GM21528 (cell line): ENCODE measurements at regions not wholly inside any gene's neighbourhood (a gene's known extent, or its start where the extent isn't known, plus 50 kb on each side); places are given as distances from the start of the nearest gene placed in this dataset.
A peak's percentile ranks its signal among the peaks of the same experiment; 100 is the strongest.
"Not testable (repeated sequence)": the region's sequence is repeated elsewhere in the genome, so short reads cannot be mapped to it uniquely, and the experiment has no call there.

Source experiments
- ATAC-seq: cut with Tn5 transposase; IDR thresholded peaks from one replicate; pipeline ENCODE4 v1.9.1; 2021; ENCODE audit warnings: mild to moderate bottlenecking, moderate library complexity; ENCODE audit not compliant: unreplicated experiment, low FRiP score

GRCh38 chr13:53452263-53452808, 423.7 kb downstream of the OLFM4 start:
- not testable (repeated sequence) for ATAC-seq

GRCh38 chr13:53460796-53461195, 432.2 kb downstream of the OLFM4 start:
- ATAC-seq = no peak

GRCh38 chr13:53463106-53463505, 434.5 kb downstream of the OLFM4 start:
- no peak for ATAC-seq

- no peak for ATAC-seq
Measured at GRCh38 chr13:53466576-53466975, 438.0 kb downstream of the OLFM4 start.

GRCh38 chr13:53473397-53473796, 444.8 kb downstream of the OLFM4 start:
- ATAC-seq = no peak

GRCh38 chr13:53474878-53475277, 446.3 kb downstream of the OLFM4 start:
- ATAC-seq = no peak

- no peak for ATAC-seq
Measured at GRCh38 chr13:53490752-53491151, 462.1 kb downstream of the OLFM4 start.

GRCh38 chr13:53494406-53494805, 465.8 kb downstream of the OLFM4 start:
- ATAC-seq = no peak

- ATAC-seq = no peak
Measured at GRCh38 chr13:53499576-53500133, 471.0 kb downstream of the OLFM4 start.

- peak; percentile 78 for ATAC-seq
Measured at GRCh38 chr13:53501387-53501786, 472.8 kb downstream of the OLFM4 start.

GRCh38 chr13:53507741-53508140, 479.1 kb downstream of the OLFM4 start:
- ATAC-seq = no peak

- no peak for ATAC-seq
Measured at GRCh38 chr13:53512635-53513034, 484.0 kb downstream of the OLFM4 start.

- ATAC-seq = no peak
Measured at GRCh38 chr13:53513226-53513625, 484.6 kb downstream of the OLFM4 start.

GRCh38 chr13:53520132-53520531, 491.5 kb downstream of the OLFM4 start:
- no peak for ATAC-seq

- ATAC-seq = no peak
Measured at GRCh38 chr13:53522034-53522433, 493.4 kb downstream of the OLFM4 start.

- no peak for ATAC-seq
Measured at GRCh38 chr13:53537586-53537985, 509.0 kb downstream of the OLFM4 start.

GRCh38 chr13:53545340-53545941, 516.8 kb downstream of the OLFM4 start:
- no peak for ATAC-seq

GRCh38 chr13:53560556-53560955, 531.9 kb downstream of the OLFM4 start:
- ATAC-seq = no peak

GRCh38 chr13:53562419-53562818, 533.8 kb downstream of the OLFM4 start:
- no peak for ATAC-seq

GRCh38 chr13:53568491-53568890, 539.9 kb downstream of the OLFM4 start:
- no peak for ATAC-seq

GRCh38 chr13:53569453-53569852, 540.8 kb downstream of the OLFM4 start:
- ATAC-seq = no peak

- no peak for ATAC-seq
Measured at GRCh38 chr13:53601113-53601512, 572.5 kb downstream of the OLFM4 start.
